Neural progenitor cell (in vitro differentiated cells): ENCODE measurements at regions not wholly inside any gene's neighbourhood (a gene's known extent, or its start where the extent isn't known, plus 50 kb on each side); places are given as distances from the start of the nearest gene placed in this dataset.
"Not testable (repeated sequence)": the region's sequence is repeated elsewhere in the genome, so short reads cannot be mapped to it uniquely, and the experiment has no call there.

Experiments used
- EZH2 ChIP-seq: fragments of 200-600 bp; sonication (generic); IDR thresholded peaks from 2 replicates; pipeline ENCODE4 v1.6.1; 2017; ENCODE audit warnings: antibody characterized with exemption, mild to moderate bottlenecking, moderate library complexity
- EZH2phosphoT487 ChIP-seq: fragments of 200-600 bp; sonication (generic); IDR thresholded peaks from 2 replicates; pipeline ENCODE4 v1.6.1; 2017; ENCODE audit warnings: antibody characterized with exemption
- TF ChIP-seq, protein P1 (sequence below): fragments of 200-600 bp; sonication (generic); IDR thresholded peaks from 2 replicates; pipeline ENCODE4 v1.5.1; 2017; ENCODE audit warnings: antibody characterized with exemption, mild to moderate bottlenecking

DNA sequence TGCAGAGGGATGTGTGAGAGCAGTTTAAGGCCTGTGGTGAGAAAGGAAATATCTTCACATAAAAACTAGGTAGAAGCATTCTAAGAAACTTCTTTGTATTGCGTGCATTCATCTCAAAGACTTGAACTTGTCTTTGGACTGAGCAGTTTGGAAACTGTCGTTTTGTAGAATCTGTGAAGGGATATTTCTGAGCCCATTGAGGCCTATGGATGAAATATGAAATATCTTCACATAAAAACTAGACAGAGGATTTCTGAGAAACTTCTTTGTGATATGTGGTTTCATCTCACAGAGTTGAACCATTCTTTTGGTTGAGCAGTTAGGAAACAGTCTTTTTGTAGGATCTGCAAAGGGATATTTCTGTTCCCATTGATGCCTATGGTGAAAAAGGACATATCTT, 3173.4 kb downstream of the TUBA3C start:
- TF ChIP-seq, protein P1, sequence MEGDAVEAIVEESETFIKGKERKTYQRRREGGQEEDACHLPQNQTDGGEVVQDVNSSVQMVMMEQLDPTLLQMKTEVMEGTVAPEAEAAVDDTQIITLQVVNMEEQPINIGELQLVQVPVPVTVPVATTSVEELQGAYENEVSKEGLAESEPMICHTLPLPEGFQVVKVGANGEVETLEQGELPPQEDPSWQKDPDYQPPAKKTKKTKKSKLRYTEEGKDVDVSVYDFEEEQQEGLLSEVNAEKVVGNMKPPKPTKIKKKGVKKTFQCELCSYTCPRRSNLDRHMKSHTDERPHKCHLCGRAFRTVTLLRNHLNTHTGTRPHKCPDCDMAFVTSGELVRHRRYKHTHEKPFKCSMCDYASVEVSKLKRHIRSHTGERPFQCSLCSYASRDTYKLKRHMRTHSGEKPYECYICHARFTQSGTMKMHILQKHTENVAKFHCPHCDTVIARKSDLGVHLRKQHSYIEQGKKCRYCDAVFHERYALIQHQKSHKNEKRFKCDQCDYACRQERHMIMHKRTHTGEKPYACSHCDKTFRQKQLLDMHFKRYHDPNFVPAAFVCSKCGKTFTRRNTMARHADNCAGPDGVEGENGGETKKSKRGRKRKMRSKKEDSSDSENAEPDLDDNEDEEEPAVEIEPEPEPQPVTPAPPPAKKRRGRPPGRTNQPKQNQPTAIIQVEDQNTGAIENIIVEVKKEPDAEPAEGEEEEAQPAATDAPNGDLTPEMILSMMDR = not testable (repeated sequence)
- not testable (repeated sequence) for TF ChIP-seq EZH2, EZH2phosphoT487
